Nephron progenitor cell (in vitro differentiated cells): ENCODE measurements at regions not wholly inside any gene's neighbourhood (a gene's known extent, or its start where the extent isn't known, plus 50 kb on each side); places are given as distances from the start of the nearest gene placed in this dataset.

Experiments
- DNase-seq: peaks from one replicate; pipeline ENCODE4 v3.0.0; 2021
- H3K27ac Mint-ChIP-seq: 2 replicates; pipeline ENCODE4 v1.8.0; 2021; ENCODE audit warnings: mild to moderate bottlenecking, moderate library complexity, mixed read lengths
- H3K27me3 Mint-ChIP-seq: 2 replicates; pipeline ENCODE4 v1.8.0; 2021; ENCODE audit warnings: mild to moderate bottlenecking, low read depth, mixed read lengths; ENCODE audit not compliant: poor library complexity
- H3K36me3 Mint-ChIP-seq: 2 replicates; pipeline ENCODE4 v1.8.0; 2021; ENCODE audit warnings: low read depth, mixed read lengths
- H3K4me1 Mint-ChIP-seq: 2 replicates; pipeline ENCODE4 v1.8.0; 2021; ENCODE audit warnings: mixed read lengths
- H3K4me3 Mint-ChIP-seq: 2 replicates; pipeline ENCODE4 v1.8.0; 2021; ENCODE audit warnings: mild to moderate bottlenecking, moderate library complexity, mixed read lengths
- H3K9me3 Mint-ChIP-seq: 2 replicates; pipeline ENCODE4 v1.8.0; 2021; ENCODE audit warnings: mild to moderate bottlenecking, moderate library complexity, mixed read lengths
- TF ChIP-seq, protein P1 (sequence below): fragments of 200-600 bp; sonication (generic); IDR thresholded peaks from 2 replicates; pipeline ENCODE4 v1.5.0; 2021; ENCODE audit warnings: antibody characterized with exemption

GRCh38 chr13:53460796-53461195 lies 432.2 kb downstream of the OLFM4 start:
- peaks cover 12% of the 10 kb centered on the region for H3K4me1 Mint-ChIP-seq
- no peak overlapping the region for H3K4me3 Mint-ChIP-seq
- TF ChIP-seq, protein P1, sequence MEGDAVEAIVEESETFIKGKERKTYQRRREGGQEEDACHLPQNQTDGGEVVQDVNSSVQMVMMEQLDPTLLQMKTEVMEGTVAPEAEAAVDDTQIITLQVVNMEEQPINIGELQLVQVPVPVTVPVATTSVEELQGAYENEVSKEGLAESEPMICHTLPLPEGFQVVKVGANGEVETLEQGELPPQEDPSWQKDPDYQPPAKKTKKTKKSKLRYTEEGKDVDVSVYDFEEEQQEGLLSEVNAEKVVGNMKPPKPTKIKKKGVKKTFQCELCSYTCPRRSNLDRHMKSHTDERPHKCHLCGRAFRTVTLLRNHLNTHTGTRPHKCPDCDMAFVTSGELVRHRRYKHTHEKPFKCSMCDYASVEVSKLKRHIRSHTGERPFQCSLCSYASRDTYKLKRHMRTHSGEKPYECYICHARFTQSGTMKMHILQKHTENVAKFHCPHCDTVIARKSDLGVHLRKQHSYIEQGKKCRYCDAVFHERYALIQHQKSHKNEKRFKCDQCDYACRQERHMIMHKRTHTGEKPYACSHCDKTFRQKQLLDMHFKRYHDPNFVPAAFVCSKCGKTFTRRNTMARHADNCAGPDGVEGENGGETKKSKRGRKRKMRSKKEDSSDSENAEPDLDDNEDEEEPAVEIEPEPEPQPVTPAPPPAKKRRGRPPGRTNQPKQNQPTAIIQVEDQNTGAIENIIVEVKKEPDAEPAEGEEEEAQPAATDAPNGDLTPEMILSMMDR = no peak
- H3K36me3 Mint-ChIP-seq = no peaks in the 10 kb centered on the region
- peaks cover 24% of the 10 kb centered on the region for H3K9me3 Mint-ChIP-seq
- DNase-seq = no peak
- H3K27ac Mint-ChIP-seq = peak overlapping the region; percentile 76
- H3K27me3 Mint-ChIP-seq = no peaks in the 10 kb centered on the region

- no peaks in the 10 kb centered on the region for H3K36me3 Mint-ChIP-seq
- TF ChIP-seq, protein P1 = no peak
- H3K27me3 Mint-ChIP-seq = no peaks in the 10 kb centered on the region
- no peak overlapping the region for H3K4me3 Mint-ChIP-seq
- peaks cover 12% of the 10 kb centered on the region for H3K4me1 Mint-ChIP-seq
- peaks cover 8% of the 10 kb centered on the region for H3K9me3 Mint-ChIP-seq
- no peak for DNase-seq
- H3K27ac Mint-ChIP-seq = no peak overlapping the region
These were observed 434.5 kb downstream of the OLFM4 start for GRCh38 chr13:53463106-53463505.

DNA sequence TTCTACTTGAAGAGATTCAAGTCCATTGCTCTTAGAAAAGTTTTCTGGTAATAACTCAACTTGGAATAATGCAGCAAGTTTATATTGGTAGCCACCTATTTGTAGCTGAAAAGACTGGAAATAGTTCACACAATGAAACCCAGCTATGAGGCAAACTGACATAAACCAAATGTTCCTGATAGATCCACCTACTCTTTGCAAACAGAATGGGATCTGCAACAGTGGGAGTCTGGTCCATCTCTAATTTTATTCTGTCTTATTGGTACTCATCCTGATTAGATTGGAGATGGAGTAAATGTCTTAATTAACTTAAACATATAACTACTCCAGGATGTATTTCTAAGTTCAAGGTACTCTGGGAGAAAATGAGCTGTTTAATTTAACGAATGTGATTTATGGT lies 438.0 kb downstream of the OLFM4 start:
- Mint-ChIP-seq H3K9me3 (no peaks in the 10 kb centered on the region), H3K4me3 (no peak overlapping the region), H3K4me1 (no peaks in the 10 kb centered on the region), H3K27me3 (peaks cover 2% of the 10 kb centered on the region), H3K27ac (no peak overlapping the region), H3K36me3 (no peaks in the 10 kb centered on the region)
- TF ChIP-seq, protein P1 = no peak
- no peak for DNase-seq

DNA sequence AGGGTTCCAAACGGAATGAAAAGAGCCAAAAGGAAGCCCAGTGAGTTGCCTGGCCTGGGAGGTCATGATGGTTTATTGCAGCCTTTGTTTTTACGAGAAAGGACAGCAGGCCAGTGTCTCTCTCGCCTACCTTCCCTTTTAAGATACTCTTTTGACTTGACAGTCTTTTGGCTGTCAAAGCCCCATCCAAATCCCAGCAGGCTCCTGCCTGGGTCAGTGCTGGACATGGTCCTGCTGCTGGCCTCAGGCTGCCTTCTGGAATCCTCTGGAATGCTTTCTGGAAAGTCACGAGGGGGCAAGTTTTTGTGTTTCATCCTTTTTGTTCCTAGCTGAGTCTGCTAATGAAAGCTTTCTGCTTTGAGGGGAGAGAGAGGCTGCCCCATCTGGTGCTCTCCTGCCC lies 444.8 kb downstream of the OLFM4 start:
- no peaks in the 10 kb centered on the region for H3K36me3 Mint-ChIP-seq
- H3K4me3 Mint-ChIP-seq = no peak overlapping the region
- no peak overlapping the region for H3K27ac Mint-ChIP-seq
- TF ChIP-seq, protein P1 = no peak
- H3K27me3 Mint-ChIP-seq = peaks cover 5% of the 10 kb centered on the region
- peaks cover 28% of the 10 kb centered on the region for H3K4me1 Mint-ChIP-seq
- DNase-seq = no peak
- no peaks in the 10 kb centered on the region for H3K9me3 Mint-ChIP-seq

DNA sequence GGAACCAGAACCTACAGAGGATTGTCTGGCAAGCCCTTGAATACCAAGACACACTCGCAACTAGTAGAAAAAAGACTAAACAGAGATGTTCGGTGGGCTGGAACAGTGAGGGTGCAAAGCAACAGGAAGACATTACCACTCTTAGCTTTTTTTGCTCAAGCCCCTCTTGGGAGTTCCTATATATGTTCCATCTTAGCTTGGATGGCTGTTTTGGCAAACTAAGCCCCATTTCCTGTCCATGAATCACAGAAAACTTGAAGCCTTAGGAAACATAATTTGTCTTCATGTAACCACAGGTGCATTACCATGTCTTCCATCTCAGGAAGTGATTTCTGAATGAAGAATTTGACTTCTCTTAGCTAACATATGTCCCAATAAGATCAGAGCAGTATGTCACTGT lies 446.3 kb downstream of the OLFM4 start:
- Mint-ChIP-seq H3K27me3 (peaks cover 3% of the 10 kb centered on the region), H3K9me3 (peaks cover under 1% of the 10 kb centered on the region), H3K4me3 (no peak overlapping the region), H3K4me1 (peaks cover 28% of the 10 kb centered on the region), H3K36me3 (no peaks in the 10 kb centered on the region), H3K27ac (no peak overlapping the region)
- DNase-seq = no peak
- TF ChIP-seq, protein P1 = no peak

GRCh38 chr13:53490752-53491151 lies 462.1 kb downstream of the OLFM4 start:
- Mint-ChIP-seq H3K4me3 (no peak overlapping the region), H3K27me3 (no peaks in the 10 kb centered on the region), H3K27ac (no peak overlapping the region), H3K4me1 (no peaks in the 10 kb centered on the region), H3K9me3 (no peaks in the 10 kb centered on the region), H3K36me3 (no peaks in the 10 kb centered on the region)
- DNase-seq = no peak
- TF ChIP-seq, protein P1 = no peak
